NCI-H2227 treated with DMSO at 0.1 percent for 48 hours (cell line): ENCODE measurements at regions not wholly inside any gene's neighbourhood (a gene's known extent, or its start where the extent isn't known, plus 50 kb on each side); places are given as distances from the start of the nearest gene placed in this dataset.
"Not testable (repeated sequence)": the region's sequence is repeated elsewhere in the genome, so short reads cannot be mapped to it uniquely, and the experiment has no call there.

Experiments used
- DNase-seq: peaks from one replicate; lab custom pipeline; 2025; lab: John Stamatoyannopoulos, UW

GRCh38 chr12:75795125-75795524 is 236.5 kb downstream of the PHLDA1 start:
- DNase-seq: no peak

- DNase-seq: no peak
Measured at GRCh38 chr12:75792687-75793086, 238.9 kb downstream of the PHLDA1 start.

DNA sequence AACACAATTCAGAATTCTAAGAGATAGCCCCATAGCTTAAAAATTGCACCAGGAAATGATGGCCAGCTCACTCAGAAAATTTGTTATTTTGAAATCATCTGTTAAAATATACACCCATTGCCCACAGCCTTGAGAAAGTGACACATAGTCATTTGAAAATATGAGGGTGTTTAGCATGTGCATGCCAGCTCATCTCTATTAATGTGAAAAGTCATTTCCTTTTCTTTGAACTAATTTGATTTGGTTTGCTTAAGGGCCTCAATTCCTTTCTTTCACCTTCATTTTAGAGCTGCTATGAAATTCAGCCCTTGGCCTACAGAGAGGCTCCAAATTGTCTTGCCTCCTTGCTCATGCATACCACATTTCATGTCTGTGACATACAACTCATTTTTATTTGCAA is 241.4 kb downstream of the PHLDA1 start:
- DNase-seq: no peak

DNA sequence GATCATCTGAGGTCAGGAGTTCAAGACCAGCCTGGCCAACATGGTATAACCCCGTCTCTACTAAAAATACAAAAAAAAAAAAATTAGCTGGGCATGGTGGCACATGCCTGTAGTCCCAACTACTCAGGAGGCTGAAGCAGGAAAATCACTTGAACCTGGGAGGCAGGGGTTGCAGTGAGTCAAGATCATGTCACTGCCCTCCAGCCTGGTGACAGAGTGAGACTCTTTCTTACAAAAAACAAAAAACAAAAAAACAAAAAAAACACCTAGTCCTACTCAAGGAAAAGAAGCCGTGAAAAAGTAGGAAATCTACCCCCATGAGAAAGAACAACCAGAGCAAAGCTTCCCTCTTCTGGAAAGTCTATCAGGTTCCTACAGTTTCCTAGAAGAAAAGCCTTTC is 244.4 kb downstream of the PHLDA1 start:
- DNase-seq: not testable (repeated sequence)

GRCh38 chr12:75786070-75786469 is 245.5 kb downstream of the PHLDA1 start:
- no peak for DNase-seq

DNA sequence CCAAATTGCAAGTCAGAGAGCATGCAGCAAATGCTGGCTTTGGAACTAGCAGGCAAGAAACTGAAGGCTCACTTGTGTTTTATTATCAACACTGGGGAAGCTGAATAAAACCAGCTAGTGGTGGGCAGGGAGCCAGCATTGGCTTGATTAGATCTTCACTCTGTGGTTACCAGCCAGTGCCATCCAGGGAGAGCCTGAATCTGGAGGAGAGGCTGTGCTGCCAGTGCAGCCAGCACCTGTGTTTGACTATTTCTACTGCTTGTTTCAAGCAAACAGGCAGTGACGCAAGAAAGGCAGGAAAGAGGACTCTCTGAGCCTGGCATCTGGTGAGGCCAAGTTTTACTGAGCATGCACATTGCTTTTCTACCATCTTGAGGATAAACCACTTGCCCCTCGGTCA is 247.0 kb downstream of the PHLDA1 start:
- no peak for DNase-seq

GRCh38 chr12:75783093-75783877 is 248.3 kb downstream of the PHLDA1 start:
- no peak for DNase-seq

DNA sequence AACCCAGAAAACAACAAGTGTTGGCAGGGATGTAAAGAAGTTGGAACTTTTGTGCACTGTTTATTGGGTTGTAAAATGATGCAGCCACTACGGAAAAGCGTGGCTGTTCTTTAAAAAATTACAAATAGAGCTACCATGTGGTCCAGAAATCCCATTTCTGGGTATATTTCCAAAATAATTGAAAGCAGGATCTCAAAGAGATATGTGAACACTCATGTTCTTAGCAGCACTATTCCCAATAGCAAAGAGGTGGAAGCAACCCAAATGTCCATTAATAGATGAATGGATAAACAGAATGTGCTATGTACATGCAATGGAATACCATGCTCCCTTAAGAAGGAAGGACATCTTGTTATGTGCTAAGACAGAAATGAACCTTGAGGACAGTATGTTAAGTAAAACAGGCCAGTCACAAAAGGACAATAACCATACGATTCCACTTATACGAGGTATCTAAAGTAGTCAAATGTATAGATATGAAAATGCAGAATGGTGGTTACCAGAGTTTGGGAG is 249.5 kb downstream of the PHLDA1 start:
- DNase-seq: no peak

- DNase-seq: no peak
Measured at GRCh38 chr12:75781532-75782046, 250.0 kb downstream of the PHLDA1 start.

DNA sequence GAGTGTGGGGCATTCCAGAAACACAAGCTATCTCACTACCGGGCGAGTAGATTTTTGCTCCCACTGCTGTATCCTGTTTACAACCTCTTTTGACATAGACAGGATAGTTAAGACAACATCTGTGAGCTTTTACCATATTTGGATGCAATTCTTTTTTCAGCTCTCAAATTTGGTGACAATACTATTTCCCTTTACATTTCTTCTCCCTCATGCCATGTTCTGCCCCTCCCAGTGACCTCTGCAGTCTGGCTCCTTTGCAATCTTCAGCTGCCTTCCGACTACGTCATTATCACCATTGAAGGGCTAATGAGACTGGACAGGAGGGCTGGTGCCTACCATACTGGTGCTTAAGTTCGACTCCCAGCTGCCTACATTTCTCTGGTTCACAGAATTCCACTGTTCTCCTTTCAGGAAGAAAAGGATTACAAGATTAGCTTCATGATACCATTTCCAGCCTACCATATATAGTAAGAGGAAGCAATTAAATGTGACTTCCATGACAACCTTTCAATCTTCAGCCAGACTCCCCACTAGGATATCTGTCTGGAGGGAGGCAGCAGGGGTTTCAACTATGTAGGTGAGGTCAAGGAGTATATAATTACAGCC is 251.6 kb downstream of the PHLDA1 start:
- peak; percentile 95 for DNase-seq

DNA sequence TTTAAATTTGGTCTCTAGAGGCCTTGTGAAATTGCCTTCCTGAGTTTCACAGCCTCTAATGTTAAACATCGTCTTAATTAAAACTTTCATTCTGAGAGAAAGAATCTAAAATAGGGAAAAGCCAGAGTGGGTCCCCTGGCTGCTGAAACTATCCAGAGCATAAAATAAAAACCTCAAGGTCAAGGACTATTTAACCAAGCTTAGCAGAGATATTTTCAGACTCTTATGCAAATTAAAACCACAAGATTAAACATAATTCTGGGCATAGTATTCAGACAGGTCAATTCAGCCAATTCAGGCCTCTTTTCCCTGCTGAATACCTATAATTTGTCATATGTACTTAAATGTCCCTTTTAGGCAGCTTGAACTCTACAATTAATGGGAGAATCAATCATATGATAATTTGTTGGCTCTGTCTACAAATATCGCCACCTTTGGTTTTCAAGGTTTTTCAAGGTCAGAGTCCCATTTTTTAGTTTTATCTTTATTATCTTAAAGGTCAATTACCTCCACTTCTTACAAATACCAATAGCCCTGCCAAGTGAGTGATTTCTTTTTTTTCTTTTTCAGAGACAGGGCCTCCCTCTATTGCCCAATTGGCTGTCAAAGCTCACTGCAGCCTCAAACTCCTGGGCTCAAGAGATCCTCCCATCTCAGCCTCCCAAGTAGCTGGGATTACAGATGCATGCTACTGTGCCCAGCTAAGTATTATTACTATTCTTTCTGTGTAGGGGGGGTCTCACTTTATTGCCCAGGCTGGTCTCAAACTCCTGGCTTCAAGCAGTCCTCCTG is 257.1 kb downstream of the PHLDA1 start:
- no peak for DNase-seq

DNA sequence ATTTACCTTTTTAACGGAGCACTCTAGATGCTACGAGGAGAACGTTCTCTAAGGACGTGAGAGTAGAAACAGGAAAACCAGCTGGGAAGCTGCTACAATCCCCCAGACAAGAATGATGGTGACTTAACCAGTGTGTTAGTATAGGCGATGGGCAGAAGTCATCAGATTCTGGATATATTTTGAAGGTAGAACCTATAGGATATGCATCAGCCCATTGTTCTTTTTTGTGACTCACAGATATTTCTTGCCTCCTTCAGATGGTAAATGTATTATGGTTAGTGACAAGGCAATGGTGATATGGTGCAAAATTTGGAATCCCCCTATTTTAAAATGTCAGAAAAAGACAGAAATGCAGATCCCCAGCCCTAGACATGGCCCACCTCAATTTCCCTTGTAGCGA is 258.2 kb downstream of the PHLDA1 start:
- DNase-seq: no peak

DNA sequence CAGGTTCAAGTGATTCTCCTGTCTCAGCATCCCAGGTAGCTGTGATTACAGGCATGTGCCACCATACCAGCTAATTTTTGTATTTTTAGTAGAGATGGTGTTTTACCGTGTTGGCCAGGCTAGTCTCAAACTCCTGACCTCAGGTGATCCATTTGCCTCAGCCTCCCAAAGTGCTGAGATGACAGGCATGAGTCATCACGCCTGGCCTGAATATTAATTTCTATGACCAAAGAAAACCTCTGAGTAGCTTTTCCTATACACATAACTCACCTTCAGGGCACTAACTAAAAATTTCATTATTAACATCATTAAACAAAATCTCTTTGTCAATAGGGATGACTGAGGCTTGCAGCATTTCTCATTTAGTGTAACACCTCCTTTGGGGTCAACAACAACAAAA is 259.6 kb upstream of the KRR1 start:
- DNase-seq: no peak

- no peak for DNase-seq
Measured at GRCh38 chr12:75767957-75768356, 256.5 kb upstream of the KRR1 start.

DNA sequence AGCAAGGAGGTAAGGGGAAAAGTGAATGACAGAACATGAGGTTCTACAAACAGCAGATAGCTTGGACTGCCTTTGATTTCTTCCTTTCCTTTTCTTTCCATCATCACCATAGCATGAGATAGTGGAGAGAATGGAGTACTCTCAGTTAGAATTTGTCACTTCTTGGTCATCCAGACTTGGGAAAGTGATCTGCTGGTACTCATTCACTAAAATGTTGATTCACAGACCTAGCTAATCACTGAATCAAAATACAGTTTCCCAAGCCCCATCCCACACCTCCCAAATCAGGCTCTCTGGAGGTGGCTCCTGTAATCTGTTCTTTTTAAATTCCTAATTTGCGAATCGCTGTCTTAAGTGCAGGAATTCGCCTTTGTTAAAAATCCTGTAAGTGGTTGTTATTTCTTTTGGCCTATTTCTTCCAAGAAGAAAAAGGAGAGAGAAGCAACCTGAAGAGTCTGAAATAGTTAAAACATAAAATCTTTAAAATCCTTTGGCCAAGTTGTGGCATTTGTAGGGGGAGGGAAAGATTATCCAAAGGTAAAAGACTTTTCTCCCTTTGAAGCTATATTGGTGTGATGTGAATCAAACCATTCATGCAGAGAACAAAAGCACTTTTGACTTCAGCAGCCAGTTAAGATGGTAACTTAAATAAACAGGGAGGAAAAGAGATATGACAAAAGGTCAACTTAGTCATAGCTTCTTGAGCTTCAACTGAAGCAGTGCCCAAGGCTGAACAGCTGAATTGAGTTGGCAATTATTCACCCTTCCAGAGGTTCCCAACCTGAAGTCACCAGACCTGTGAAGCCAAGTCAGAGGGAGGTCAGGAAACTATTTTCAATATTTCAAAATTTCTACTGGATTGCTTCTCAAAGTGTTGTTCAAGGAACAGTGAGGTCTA is 255.1 kb upstream of the KRR1 start:
- DNase-seq: no peak

DNA sequence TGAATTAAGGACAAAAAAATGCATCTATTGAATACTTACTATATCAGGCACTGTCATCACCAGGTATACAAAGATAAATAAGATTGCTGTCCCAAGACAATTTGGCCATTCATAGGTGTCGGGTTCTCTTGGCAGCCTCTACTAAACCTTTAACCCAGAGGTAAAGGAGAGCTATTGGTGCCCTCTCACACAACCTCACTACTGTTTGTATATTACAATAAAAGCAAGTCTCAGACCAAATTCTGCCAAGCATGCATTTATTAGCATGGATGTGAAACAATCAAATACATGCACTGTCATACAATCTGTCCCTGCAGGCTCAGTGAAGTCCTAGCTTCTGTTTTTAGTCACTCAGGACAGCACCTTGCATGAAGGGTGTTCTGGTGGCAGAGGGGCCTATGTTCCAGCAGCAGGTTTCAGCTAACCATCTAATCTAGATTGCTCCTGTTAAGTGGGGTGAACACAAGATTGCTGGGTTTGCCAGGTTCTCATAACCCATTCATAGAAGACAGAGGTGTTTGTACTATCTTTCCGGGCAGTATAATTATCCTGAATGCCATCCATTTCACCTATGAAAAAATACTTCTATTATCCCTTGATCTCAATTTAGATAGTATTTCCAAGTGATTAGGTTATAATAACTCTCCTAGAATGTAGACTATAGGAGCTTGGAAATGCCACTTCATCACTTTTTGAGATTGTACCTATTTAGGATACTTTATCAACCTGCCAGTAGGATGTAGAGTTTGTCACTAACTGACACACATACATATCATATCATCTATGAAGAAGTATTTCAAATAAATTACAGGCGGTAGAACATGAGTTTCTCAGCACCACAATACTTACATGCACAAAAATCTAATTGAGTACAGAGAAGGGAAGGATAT is 254.0 kb upstream of the KRR1 start:
- DNase-seq: no peak

- DNase-seq: no peak
Measured at GRCh38 chr12:75764091-75764841, 252.9 kb upstream of the KRR1 start.

GRCh38 chr12:75760573-75761294 is 249.3 kb upstream of the KRR1 start:
- DNase-seq: no peak
